WTC11 (cell line): ENCODE measurements at regions not wholly inside any gene's neighbourhood (a gene's known extent, or its start where the extent isn't known, plus 50 kb on each side); places are given as distances from the start of the nearest gene placed in this dataset.

Experiments used
- TF ChIP-seq, protein P1 (sequence below): fragments of 200-600 bp; IDR thresholded peaks from 2 replicates; pipeline ENCODE4 v1.8.0; 2022; ENCODE audit warnings: antibody characterized with exemption
- TF ChIP-seq, protein P2 (sequence below): sonication (generic); formaldehyde crosslinking; IDR thresholded peaks from 2 replicates; pipeline ENCODE4 v1.8.1; 2023; ENCODE audit warnings: mild to moderate bottlenecking, moderate library complexity, missing genetic modification reagents

DNA sequence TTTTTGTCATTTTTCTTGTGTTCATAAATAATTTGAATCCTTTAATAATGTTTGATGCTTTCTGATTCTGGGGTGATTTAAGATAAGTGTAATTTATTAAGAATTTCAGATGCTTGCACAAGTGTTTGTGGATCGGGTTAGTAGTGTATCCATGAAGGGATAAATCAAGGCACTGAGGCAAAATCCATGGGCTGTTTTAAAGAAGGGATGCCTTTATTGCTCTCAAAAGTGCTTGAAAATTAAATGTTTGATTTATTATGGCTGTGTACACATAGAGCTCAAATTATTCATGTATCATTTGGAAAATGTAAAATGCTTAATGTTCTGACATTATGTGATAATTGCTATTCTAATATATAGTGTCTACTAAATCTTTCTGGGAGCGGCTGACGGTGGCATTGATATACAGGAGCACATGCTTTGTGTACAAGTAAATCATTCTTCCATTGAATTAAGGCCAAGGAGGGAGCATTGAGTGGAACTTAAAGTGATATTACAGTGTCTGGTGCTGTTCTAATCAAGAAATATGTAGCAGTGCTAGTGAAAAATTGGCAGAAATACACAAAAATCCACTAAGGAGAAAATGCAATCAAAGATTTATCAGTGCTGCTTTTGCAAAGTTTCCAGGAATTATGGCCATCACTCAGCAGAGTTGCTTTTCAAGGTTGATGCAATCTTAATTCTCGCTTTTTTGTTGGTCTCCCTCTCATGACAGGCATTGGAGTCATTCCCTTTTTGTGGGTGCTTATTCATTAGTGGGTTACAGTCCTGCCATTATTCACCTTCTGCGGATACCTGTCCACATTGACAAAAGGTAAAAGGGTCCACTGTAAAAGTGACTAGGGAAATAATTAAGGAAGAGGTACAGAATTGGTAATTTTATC lies 181.6 kb downstream of the MFSD1 start:
- TF ChIP-seq, protein P1, sequence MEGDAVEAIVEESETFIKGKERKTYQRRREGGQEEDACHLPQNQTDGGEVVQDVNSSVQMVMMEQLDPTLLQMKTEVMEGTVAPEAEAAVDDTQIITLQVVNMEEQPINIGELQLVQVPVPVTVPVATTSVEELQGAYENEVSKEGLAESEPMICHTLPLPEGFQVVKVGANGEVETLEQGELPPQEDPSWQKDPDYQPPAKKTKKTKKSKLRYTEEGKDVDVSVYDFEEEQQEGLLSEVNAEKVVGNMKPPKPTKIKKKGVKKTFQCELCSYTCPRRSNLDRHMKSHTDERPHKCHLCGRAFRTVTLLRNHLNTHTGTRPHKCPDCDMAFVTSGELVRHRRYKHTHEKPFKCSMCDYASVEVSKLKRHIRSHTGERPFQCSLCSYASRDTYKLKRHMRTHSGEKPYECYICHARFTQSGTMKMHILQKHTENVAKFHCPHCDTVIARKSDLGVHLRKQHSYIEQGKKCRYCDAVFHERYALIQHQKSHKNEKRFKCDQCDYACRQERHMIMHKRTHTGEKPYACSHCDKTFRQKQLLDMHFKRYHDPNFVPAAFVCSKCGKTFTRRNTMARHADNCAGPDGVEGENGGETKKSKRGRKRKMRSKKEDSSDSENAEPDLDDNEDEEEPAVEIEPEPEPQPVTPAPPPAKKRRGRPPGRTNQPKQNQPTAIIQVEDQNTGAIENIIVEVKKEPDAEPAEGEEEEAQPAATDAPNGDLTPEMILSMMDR, result no peak
- TF ChIP-seq, protein P2, sequence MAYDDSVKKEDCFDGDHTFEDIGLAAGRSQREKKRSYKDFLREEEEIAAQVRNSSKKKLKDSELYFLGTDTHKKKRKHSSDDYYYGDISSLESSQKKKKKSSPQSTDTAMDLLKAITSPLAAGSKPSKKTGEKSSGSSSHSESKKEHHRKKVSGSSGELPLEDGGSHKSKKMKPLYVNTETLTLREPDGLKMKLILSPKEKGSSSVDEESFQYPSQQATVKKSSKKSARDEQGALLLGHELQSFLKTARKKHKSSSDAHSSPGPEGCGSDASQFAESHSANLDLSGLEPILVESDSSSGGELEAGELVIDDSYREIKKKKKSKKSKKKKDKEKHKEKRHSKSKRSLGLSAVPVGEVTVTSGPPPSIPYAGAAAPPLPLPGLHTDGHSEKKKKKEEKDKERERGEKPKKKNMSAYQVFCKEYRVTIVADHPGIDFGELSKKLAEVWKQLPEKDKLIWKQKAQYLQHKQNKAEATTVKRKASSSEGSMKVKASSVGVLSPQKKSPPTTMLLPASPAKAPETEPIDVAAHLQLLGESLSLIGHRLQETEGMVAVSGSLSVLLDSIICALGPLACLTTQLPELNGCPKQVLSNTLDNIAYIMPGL (CRISPR knock-in tag), result no peak
